Activated CD8-positive, alpha-beta T cell treated with anti-CD3 and anti-CD28 coated beads for 36 hours (primary cell): ENCODE measurements at regions not wholly inside any gene's neighbourhood (a gene's known extent, or its start where the extent isn't known, plus 50 kb on each side); places are given as distances from the start of the nearest gene placed in this dataset.

Source experiments
- ATAC-seq: fragments of 200-7000 bp; cut with Tn5 transposase; one replicate; pipeline ENCODE4 v1.10.0; 2021; ENCODE audit warnings: mild to moderate bottlenecking, moderate library complexity
- CTCF ChIA-PET: fragments of 350-600 bp; sonication (Branson Sonifier 250); formaldehyde crosslinking; loops from one replicate; lab custom pipeline; 2021; ENCODE audit warnings: antibody characterized with exemption; lab: Charles Lee
- POLR2A ChIA-PET: fragments of 350-600 bp; sonication (Branson Sonifier 250); formaldehyde crosslinking; loops from one replicate; lab custom pipeline; 2021; ENCODE audit warnings: antibody characterized with exemption; lab: Charles Lee
- DNase-seq: peaks from one replicate; pipeline ENCODE4 v3.0.0-alpha.2; 2020
- H3K27ac Mint-ChIP-seq: one replicate; pipeline ENCODE4 v1.8.0; 2021; ENCODE audit warnings: mild to moderate bottlenecking, mixed read lengths
- H3K27me3 Mint-ChIP-seq: one replicate; pipeline ENCODE4 v1.8.0; 2021; ENCODE audit warnings: mixed read lengths
- H3K36me3 Mint-ChIP-seq: one replicate; pipeline ENCODE4 v1.8.0; 2021; ENCODE audit warnings: low read depth, mixed read lengths
- H3K4me1 Mint-ChIP-seq: one replicate; pipeline ENCODE4 v1.8.0; 2021; ENCODE audit warnings: low read depth, mixed read lengths
- H3K4me3 Mint-ChIP-seq: one replicate; pipeline ENCODE4 v1.8.0; 2021; ENCODE audit warnings: mild to moderate bottlenecking, moderate library complexity, mixed read lengths
- H3K9me3 Mint-ChIP-seq: one replicate; pipeline ENCODE4 v1.8.0; 2021; ENCODE audit warnings: mixed read lengths
- CTCF ChIP-seq: fragments of 200-600 bp; IDR thresholded peaks from one replicate; pipeline ENCODE4 v1.8.0; 2022; ENCODE audit warnings: antibody characterized with exemption, mild to moderate bottlenecking
- intact Hi-C: fragments of 100-400 bp; cut with micrococcal nuclease; formaldehyde crosslinking; loops from one replicate; pipeline ENCODE4 v1.10.0; 2022

- TF ChIP-seq CTCF = no peak
- no peak for ATAC-seq
- POLR2A ChIA-PET = no interaction called here
- CTCF ChIA-PET = no interaction called here
- no peak for DNase-seq
- Mint-ChIP-seq H3K36me3 (no peaks in the 10 kb centered on the region), H3K27ac (no peak overlapping the region), H3K27me3 (peaks cover 2% of the 10 kb centered on the region), H3K9me3 (no peaks in the 10 kb centered on the region), H3K4me1 (no peaks in the 10 kb centered on the region), H3K4me3 (no peak overlapping the region)
- intact Hi-C loops = no loop called here
Measured at GRCh38 chr6:139877828-139878405, 503.5 kb upstream of the CITED2 start.

- TF ChIP-seq CTCF = no peak
- CTCF ChIA-PET = no interaction called here
- no peaks in the 10 kb centered on the region for H3K36me3 Mint-ChIP-seq
- no peaks in the 10 kb centered on the region for H3K4me1 Mint-ChIP-seq
- H3K27ac Mint-ChIP-seq = no peak overlapping the region
- H3K4me3 Mint-ChIP-seq = no peak overlapping the region
- H3K9me3 Mint-ChIP-seq = no peaks in the 10 kb centered on the region
- POLR2A ChIA-PET = no interaction called here
- no peaks in the 10 kb centered on the region for H3K27me3 Mint-ChIP-seq
- DNase-seq = no peak
- ATAC-seq = no peak
- intact Hi-C loops = no loop called here
Measured at GRCh38 chr6:139872665-139873064, 498.2 kb upstream of the CITED2 start.

- POLR2A ChIA-PET = no interaction called here
- ATAC-seq = no peak
- CTCF ChIA-PET = interaction anchor here (1.0 to 1.1 kb wide), 2 partner anchors 9 to 11 kb away, joined by 4 read pairs; no protein-coding TSS in a partner anchor
Measured at GRCh38 chr6:139871803-139872510, 497.5 kb upstream of the CITED2 start.

GRCh38 chr6:139871165-139871710 is 496.8 kb upstream of the CITED2 start:
- POLR2A ChIA-PET = no interaction called here
- intact Hi-C loops = no loop called here
- Mint-ChIP-seq H3K27me3 (no peaks in the 10 kb centered on the region), H3K36me3 (no peaks in the 10 kb centered on the region), H3K9me3 (no peaks in the 10 kb centered on the region), H3K27ac (no peak overlapping the region), H3K4me3 (no peak overlapping the region), H3K4me1 (no peaks in the 10 kb centered on the region)
- no peak for DNase-seq
- no peak for TF ChIP-seq CTCF
- CTCF ChIA-PET = interaction anchor here (1.0 to 1.1 kb wide), 2 partner anchors 9 to 12 kb away, joined by 4 read pairs; no protein-coding TSS in a partner anchor
- no peak for ATAC-seq

More at GRCh38 chr6:139871803-139872510, 497.5 kb upstream of the CITED2 start:
- no peaks in the 10 kb centered on the region for H3K27me3 Mint-ChIP-seq
- H3K4me3 Mint-ChIP-seq = no peak overlapping the region
- intact Hi-C loops = no loop called here
- no peak for TF ChIP-seq CTCF
- H3K27ac Mint-ChIP-seq = no peak overlapping the region
- no peaks in the 10 kb centered on the region for H3K9me3 Mint-ChIP-seq
- no peaks in the 10 kb centered on the region for H3K36me3 Mint-ChIP-seq
- no peak for DNase-seq
- no peaks in the 10 kb centered on the region for H3K4me1 Mint-ChIP-seq

GRCh38 chr6:139868576-139868975 is 494.1 kb upstream of the CITED2 start:
- ChIA-PET CTCF (interaction anchor here (1.0 to 2.1 kb wide), 2 partner anchors 12 to 499 kb away, joined by 3 to 10 read pairs; no protein-coding TSS in a partner anchor), POLR2A (no interaction called here)
- Mint-ChIP-seq H3K27ac (no peak overlapping the region), H3K9me3 (no peaks in the 10 kb centered on the region), H3K4me1 (no peaks in the 10 kb centered on the region), H3K4me3 (no peak overlapping the region), H3K36me3 (no peaks in the 10 kb centered on the region), H3K27me3 (no peaks in the 10 kb centered on the region)
- TF ChIP-seq CTCF = no peak
- no peak for ATAC-seq
- intact Hi-C loops = no loop called here
- DNase-seq = no peak
